MCF 10A (cell line): ENCODE measurements at regions not wholly inside any gene's neighbourhood (a gene's known extent, or its start where the extent isn't known, plus 50 kb on each side); places are given as distances from the start of the nearest gene placed in this dataset.

Experiments
- BruUV-seq: library from RNA; stranded (reverse); fragments of 400-500 nt; replicated peaks from 2 replicates; lab custom pipeline; 2021; lab: Mats Ljungman, UMichigan
- CTCF ChIA-PET: fragments of 300-600 bp; sonication (Branson Sonifier 250); formaldehyde crosslinking; extraction: SDS; loops from one replicate; lab custom pipeline; 2021; ENCODE audit warnings: antibody characterized with exemption, inconsistent platforms; lab: Yijun Ruan, JAX
- POLR2A ChIA-PET: fragments of 300-600, 350-650 bp; sonication (Branson Sonifier 250); formaldehyde crosslinking; extraction: SDS; loops from one replicate; lab custom pipeline; 2020; ENCODE audit warnings: antibody characterized with exemption, inconsistent platforms; lab: Yijun Ruan, JAX
- DNase-seq: peaks from one replicate; pipeline ENCODE4 v3.0.0-alpha.2; 2018; ENCODE audit not compliant: unreplicated experiment
- H3K27ac Mint-ChIP-seq: one replicate; pipeline ENCODE4 v1.8.0; 2022; ENCODE audit warnings: mild to moderate bottlenecking, low read depth, mixed read lengths; ENCODE audit not compliant: unreplicated experiment
- H3K27me3 Mint-ChIP-seq: one replicate; pipeline ENCODE4 v1.8.0; 2022; ENCODE audit warnings: mixed read lengths; ENCODE audit not compliant: insufficient read depth, unreplicated experiment
- H3K36me3 Mint-ChIP-seq: one replicate; pipeline ENCODE4 v1.8.0; 2022; ENCODE audit warnings: mild to moderate bottlenecking, moderate library complexity, mixed read lengths; ENCODE audit not compliant: insufficient read depth, unreplicated experiment
- H3K4me1 Mint-ChIP-seq: one replicate; pipeline ENCODE4 v1.8.0; 2022; ENCODE audit warnings: mixed read lengths; ENCODE audit not compliant: insufficient read depth, unreplicated experiment
- H3K4me3 Mint-ChIP-seq: one replicate; pipeline ENCODE4 v1.8.0; 2022; ENCODE audit warnings: mild to moderate bottlenecking, moderate library complexity, mixed read lengths; ENCODE audit not compliant: unreplicated experiment
- H3K9me3 Mint-ChIP-seq: one replicate; pipeline ENCODE4 v1.8.0; 2022; ENCODE audit warnings: mixed read lengths; ENCODE audit not compliant: unreplicated experiment
- intact Hi-C: fragments of 100-400 bp; cut with micrococcal nuclease; formaldehyde crosslinking; loops from 2 replicates; pipeline ENCODE4 v1.14.1; 2022
- TF ChIP-seq, protein P1 (sequence below): fragments of 200-600 bp; IDR thresholded peaks from one replicate; pipeline ENCODE4 v1.8.0; 2022; ENCODE audit warnings: antibody characterized with exemption, mild to moderate bottlenecking; ENCODE audit not compliant: unreplicated experiment

DNA sequence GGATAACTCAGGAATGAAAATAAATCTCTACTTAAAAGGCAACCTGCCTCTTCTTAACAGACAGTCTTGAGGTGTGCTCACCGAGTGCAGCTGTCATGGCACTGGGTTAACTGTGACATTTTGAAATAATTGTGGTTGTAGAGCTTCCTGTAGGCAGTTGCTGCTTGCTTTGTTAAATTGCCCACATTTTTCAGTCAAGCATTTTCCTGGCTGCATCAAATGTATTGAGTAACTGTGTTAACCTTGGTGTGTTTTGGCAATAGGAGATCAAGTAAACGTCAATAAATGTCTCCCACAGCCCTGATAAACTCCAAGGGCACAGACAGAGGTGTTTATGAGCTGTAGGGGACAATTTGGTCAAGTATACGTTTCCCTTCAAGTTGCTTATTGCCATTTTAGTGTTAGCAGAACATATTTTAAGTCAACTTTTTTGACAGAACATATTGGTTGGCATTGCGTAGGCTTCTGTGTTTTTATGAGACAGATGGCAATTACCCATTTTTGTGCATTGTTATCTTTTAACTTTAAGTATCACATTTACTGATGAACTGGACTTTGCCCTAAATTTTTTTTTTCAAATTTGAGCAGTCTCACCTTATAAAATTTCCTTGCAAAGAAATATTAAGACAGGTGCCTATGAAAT is 527.4 kb downstream of the C4orf33 start:
- peaks cover 7% of the 10 kb centered on the region for H3K9me3 Mint-ChIP-seq
- peak; percentile 8 for DNase-seq
- intact Hi-C loops, result no loop called here
- no peak overlapping the region for H3K4me3 Mint-ChIP-seq
- H3K27me3 Mint-ChIP-seq, result no peaks in the 10 kb centered on the region
- POLR2A ChIA-PET, result no interaction called here
- H3K36me3 Mint-ChIP-seq, result no peaks in the 10 kb centered on the region
- no peak overlapping the region for H3K27ac Mint-ChIP-seq
- H3K4me1 Mint-ChIP-seq, result no peaks in the 10 kb centered on the region
- BruUV-seq, result no TSS peak
- CTCF ChIA-PET, result interaction anchor here (2.0 kb wide), 1 partner anchor 97 kb away, joined by 5 read pairs; no protein-coding TSS in a partner anchor
- TF ChIP-seq, protein P1, sequence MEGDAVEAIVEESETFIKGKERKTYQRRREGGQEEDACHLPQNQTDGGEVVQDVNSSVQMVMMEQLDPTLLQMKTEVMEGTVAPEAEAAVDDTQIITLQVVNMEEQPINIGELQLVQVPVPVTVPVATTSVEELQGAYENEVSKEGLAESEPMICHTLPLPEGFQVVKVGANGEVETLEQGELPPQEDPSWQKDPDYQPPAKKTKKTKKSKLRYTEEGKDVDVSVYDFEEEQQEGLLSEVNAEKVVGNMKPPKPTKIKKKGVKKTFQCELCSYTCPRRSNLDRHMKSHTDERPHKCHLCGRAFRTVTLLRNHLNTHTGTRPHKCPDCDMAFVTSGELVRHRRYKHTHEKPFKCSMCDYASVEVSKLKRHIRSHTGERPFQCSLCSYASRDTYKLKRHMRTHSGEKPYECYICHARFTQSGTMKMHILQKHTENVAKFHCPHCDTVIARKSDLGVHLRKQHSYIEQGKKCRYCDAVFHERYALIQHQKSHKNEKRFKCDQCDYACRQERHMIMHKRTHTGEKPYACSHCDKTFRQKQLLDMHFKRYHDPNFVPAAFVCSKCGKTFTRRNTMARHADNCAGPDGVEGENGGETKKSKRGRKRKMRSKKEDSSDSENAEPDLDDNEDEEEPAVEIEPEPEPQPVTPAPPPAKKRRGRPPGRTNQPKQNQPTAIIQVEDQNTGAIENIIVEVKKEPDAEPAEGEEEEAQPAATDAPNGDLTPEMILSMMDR, result no peak

DNA sequence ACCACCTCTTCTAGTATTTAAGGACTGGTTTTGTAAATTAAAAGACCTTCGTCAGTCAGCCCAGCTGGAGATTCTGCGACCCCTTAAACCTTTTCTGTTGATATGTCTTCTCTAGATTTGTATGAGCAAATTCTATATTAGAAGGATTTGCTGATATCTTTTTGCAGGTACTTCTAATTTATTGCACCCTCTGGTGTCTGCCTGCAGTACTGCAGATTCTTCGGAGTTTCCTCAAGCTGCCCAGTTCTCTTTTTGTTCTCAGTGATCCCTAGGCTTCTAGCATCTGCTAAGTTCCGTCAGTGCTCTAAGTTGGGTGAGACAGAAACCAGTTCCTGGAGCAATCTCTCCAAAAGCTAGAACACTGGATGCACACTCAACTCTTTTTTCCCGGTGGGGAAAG is 545.2 kb downstream of the C4orf33 start:
- intact Hi-C loops, result loop anchor here (1.0 kb wide), 3 partner anchors 114 to 297 kb away; no protein-coding TSS in a partner anchor
- no TSS peak for BruUV-seq
- Mint-ChIP-seq H3K4me3 (no peak overlapping the region), H3K9me3 (no peaks in the 10 kb centered on the region), H3K27ac (no peak overlapping the region), H3K4me1 (no peaks in the 10 kb centered on the region), H3K36me3 (no peaks in the 10 kb centered on the region), H3K27me3 (no peaks in the 10 kb centered on the region)
- ChIA-PET CTCF (interaction anchor here (0.5 to 4.6 kb wide), 63 partner anchors 9 to 721 kb away, joined by 3 to 133 read pairs (median 4); no protein-coding TSS in a partner anchor), POLR2A (interaction anchor here (0.7 to 1.1 kb wide), 4 partner anchors 95 to 281 kb away, joined by 3 to 6 read pairs (median 3); no protein-coding TSS in a partner anchor)
- peak; percentile 63 for DNase-seq
- TF ChIP-seq, protein P1, result peak; percentile 43

DNA sequence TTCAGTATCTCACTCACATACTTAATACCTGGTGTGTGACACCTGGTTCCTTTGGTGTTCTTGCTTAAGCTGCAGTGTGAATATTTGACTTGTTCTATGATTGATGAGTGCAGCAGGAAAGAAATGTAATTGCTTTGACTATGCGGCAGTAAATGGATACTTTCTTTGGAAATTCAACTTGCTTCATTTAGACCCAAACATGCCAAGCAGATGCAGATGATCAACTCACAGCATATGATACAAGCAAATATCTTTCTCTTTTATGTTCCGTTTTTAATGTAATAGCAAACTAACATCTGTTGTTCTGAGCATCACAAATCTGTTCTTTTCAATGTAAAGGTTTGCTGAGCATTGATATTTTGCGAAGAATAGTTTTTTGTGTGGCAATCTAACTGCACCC is 549.5 kb downstream of the C4orf33 start:
- POLR2A ChIA-PET, result no interaction called here
- H3K4me1 Mint-ChIP-seq, result no peaks in the 10 kb centered on the region
- DNase-seq, result no peak
- intact Hi-C loops, result no loop called here
- TF ChIP-seq, protein P1, result no peak
- no peak overlapping the region for H3K4me3 Mint-ChIP-seq
- CTCF ChIA-PET, result no interaction called here
- H3K9me3 Mint-ChIP-seq, result no peaks in the 10 kb centered on the region
- no TSS peak for BruUV-seq
- H3K27ac Mint-ChIP-seq, result no peak overlapping the region
- H3K36me3 Mint-ChIP-seq, result no peaks in the 10 kb centered on the region
- no peaks in the 10 kb centered on the region for H3K27me3 Mint-ChIP-seq

DNA sequence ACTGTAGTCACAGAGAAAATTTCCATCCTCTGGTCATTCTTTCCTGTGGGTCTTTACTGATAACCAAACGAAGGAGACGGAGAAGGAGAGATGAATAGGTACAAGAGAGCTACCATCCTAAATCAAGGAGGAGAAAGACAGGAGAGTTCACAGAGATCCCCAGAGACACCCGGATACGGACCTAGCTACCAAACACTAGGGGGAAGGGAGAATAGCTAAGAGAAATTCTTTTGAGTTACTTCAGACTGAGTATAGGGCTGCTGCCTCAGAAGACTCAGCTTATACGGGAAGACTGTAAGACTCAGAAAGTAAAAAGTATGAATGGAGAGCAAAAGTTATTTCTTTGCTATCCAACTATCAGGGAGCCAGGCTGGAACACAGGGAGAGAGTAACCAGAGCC is 572.1 kb downstream of the C4orf33 start:
- intact Hi-C loops, result no loop called here
- CTCF ChIA-PET, result interaction anchor here (0.6 to 2.2 kb wide), 3 partner anchors 27 to 670 kb away, joined by 3 to 7 read pairs (median 3); no protein-coding TSS in a partner anchor
- no TSS peak for BruUV-seq
- TF ChIP-seq, protein P1, result no peak
- POLR2A ChIA-PET, result interaction anchor here (0.7 kb wide), 2 partner anchors 11 to 1380 kb away, joined by 3 to 4 read pairs; no protein-coding TSS in a partner anchor
- Mint-ChIP-seq H3K4me1 (no peaks in the 10 kb centered on the region), H3K36me3 (no peaks in the 10 kb centered on the region), H3K4me3 (no peak overlapping the region), H3K27ac (no peak overlapping the region), H3K27me3 (no peaks in the 10 kb centered on the region), H3K9me3 (no peaks in the 10 kb centered on the region)
- no peak for DNase-seq
